ENCODE measurements at regions not wholly inside any gene's neighbourhood (a gene's known extent, or its start where the extent isn't known, plus 50 kb on each side); places are given as distances from the start of the nearest gene placed in this dataset.
"Not testable (repeated sequence)": the region's sequence is repeated elsewhere in the genome, so short reads cannot be mapped to it uniquely, and the experiment has no call there.

DNA sequence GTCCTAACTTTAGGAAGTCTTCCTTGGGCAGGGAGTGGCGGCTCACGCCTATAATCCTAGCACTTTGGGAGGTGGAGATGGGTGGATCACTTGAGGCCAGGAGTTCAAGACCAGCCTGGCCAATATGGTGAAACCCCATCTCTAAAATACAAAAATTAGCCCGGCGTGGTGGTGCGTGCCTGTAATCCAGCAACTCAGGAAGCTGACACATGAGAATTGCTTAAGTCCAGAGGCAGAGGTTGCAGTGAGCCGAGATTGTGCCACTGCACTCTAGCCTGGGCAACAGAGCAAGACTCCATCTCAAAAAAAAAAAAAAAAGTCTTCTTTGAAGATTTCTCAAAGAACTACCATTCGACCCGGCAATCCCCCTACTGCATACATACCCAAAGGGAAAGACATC, 50.0 kb upstream of the GPCPD1 start:
- DNase-seq (ENCODE audit: low read depth, low spot score) = not testable (repeated sequence)
